ENCODE measurements at regions not wholly inside any gene's neighbourhood (a gene's known extent, or its start where the extent isn't known, plus 50 kb on each side); places are given as distances from the start of the nearest gene placed in this dataset.

DNA sequence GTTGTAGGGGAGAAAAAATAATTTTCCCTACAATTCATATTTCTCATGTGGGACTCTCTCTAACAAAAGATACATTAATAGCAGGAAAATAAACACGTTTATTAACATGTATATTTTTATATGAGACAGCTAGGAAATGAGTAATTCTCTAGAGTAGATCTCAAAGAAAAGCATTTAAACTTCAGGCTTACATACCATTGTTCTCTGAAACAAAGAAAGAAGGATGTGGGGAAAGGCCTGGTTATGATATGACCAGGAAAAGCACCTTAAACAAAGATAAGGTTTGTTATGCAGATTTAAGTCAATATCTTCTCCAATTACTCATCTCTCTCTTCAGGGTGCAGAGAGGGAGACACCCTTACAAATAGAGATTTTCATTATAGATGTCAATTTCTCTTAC lies 131.3 kb downstream of the SLC7A11 start:
- intact Hi-C loops (cut with micrococcal nuclease): no loop called here
- Histone ChIP-seq H3K9ac (ENCODE audit: insufficient read depth, low read length, poor library complexity, severe bottlenecking) (no peak overlapping the region), H3K27ac (ENCODE audit: low read depth in 1 of 2, low read length in 2 of 2) (no peak overlapping the region), H3K27me3 (ENCODE audit: control insufficient read depth in 2 of 2, insufficient read depth in 2 of 2, low read length in 2 of 2) (no peaks in the 10 kb centered on the region), H3K4me2 (replicated peaks; ENCODE audit: extremely low read depth, low read length, poor library complexity, severe bottlenecking) (no peak overlapping the region), H3K79me2 (ENCODE audit: insufficient read depth, low read length) (no peaks in the 10 kb centered on the region), H3K9me3 (replicated peaks in 1 of 2; ENCODE audit: control insufficient read depth in 1 of 2, insufficient read depth in 1 of 2, low read length in 2 of 2) (peaks cover 0 to 6% of the 10 kb centered on the region in 2 donors), H3K4me3 (replicated peaks in 1 of 3; ENCODE audit: low read depth in 2 of 3, low read length in 3 of 3) (no peak overlapping the region), H4K20me1 (ENCODE audit: insufficient read depth, low read length) (no peaks in the 10 kb centered on the region), H2AFZ (ENCODE audit: insufficient read depth, low read depth, low read length, poor library complexity, severe bottlenecking) (no peak overlapping the region), H3K36me3 (replicated peaks in 1 of 2; ENCODE audit: control insufficient read depth in 1 of 2, insufficient read depth in 2 of 2, low read length in 2 of 2) (no peaks in the 10 kb centered on the region), H3K4me1 (ENCODE audit: control insufficient read depth in 1 of 2, insufficient read depth in 2 of 2, low read length in 2 of 2) (no peaks in the 10 kb centered on the region)
- TF ChIP-seq, protein P1, sequence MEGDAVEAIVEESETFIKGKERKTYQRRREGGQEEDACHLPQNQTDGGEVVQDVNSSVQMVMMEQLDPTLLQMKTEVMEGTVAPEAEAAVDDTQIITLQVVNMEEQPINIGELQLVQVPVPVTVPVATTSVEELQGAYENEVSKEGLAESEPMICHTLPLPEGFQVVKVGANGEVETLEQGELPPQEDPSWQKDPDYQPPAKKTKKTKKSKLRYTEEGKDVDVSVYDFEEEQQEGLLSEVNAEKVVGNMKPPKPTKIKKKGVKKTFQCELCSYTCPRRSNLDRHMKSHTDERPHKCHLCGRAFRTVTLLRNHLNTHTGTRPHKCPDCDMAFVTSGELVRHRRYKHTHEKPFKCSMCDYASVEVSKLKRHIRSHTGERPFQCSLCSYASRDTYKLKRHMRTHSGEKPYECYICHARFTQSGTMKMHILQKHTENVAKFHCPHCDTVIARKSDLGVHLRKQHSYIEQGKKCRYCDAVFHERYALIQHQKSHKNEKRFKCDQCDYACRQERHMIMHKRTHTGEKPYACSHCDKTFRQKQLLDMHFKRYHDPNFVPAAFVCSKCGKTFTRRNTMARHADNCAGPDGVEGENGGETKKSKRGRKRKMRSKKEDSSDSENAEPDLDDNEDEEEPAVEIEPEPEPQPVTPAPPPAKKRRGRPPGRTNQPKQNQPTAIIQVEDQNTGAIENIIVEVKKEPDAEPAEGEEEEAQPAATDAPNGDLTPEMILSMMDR (IDR thresholded peaks at IDR 0.05): no peak
- H3K27ac Mint-ChIP-seq: no peak overlapping the region
- WGBS (ENCODE audit: insufficient coverage): no CpG with 5 or more reads among the region's 1 CpG
- H3K36me3 Mint-ChIP-seq: no peaks in the 10 kb centered on the region
- H3K4me3 Mint-ChIP-seq: no peak overlapping the region
- H3K27me3 Mint-ChIP-seq (ENCODE audit: low read depth in 3 of 3): peaks cover 0 to 5% (median 0%) of the 10 kb centered on the region in 3 donors
- peaks cover 0 to 3% (median 0%) of the 10 kb centered on the region in 7 donors for H3K9me3 Mint-ChIP-seq
- H3K4me1 Mint-ChIP-seq: no peaks in the 10 kb centered on the region
- no peak for DNase-seq

DNA sequence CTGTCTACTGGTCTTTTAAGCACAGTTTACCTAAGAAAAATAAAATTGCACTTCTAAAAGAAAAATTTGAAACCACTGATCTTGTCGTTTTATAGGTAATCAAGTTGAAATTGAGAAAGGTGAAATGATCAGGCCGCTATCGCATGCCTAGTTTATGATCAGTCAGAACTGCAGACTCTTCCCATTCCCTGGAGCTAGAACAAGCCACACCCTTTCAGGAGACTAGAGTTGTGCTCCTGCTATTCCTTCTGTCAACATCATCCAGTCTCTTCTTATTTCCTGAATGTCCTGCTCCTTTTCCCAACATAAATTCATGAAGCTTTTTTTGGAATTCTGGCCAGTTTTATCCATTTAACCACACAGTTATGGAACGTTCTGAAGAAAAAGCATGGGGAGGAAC lies 135.1 kb downstream of the SLC7A11 start:
- TF ChIP-seq, protein P1 (IDR thresholded peaks at IDR 0.05): no peak
- Histone ChIP-seq H3K4me3 (replicated peaks in 1 of 3; ENCODE audit: low read depth in 2 of 3, low read length in 3 of 3) (no peak overlapping the region), H3K4me1 (ENCODE audit: control insufficient read depth in 1 of 2, insufficient read depth in 2 of 2, low read length in 2 of 2) (no peaks in the 10 kb centered on the region), H3K9me3 (replicated peaks in 1 of 2; ENCODE audit: control insufficient read depth in 1 of 2, insufficient read depth in 1 of 2, low read length in 2 of 2) (peaks cover 0 to 6% of the 10 kb centered on the region in 2 donors), H3K9ac (ENCODE audit: insufficient read depth, low read length, poor library complexity, severe bottlenecking) (no peak overlapping the region), H3K79me2 (ENCODE audit: insufficient read depth, low read length) (no peaks in the 10 kb centered on the region), H3K27ac (ENCODE audit: low read depth in 1 of 2, low read length in 2 of 2) (no peak overlapping the region), H3K36me3 (replicated peaks in 1 of 2; ENCODE audit: control insufficient read depth in 1 of 2, insufficient read depth in 2 of 2, low read length in 2 of 2) (no peaks in the 10 kb centered on the region), H3K4me2 (replicated peaks; ENCODE audit: extremely low read depth, low read length, poor library complexity, severe bottlenecking) (no peak overlapping the region), H3K27me3 (ENCODE audit: control insufficient read depth in 2 of 2, insufficient read depth in 2 of 2, low read length in 2 of 2) (no peaks in the 10 kb centered on the region), H4K20me1 (ENCODE audit: insufficient read depth, low read length) (no peaks in the 10 kb centered on the region), H2AFZ (ENCODE audit: insufficient read depth, low read depth, low read length, poor library complexity, severe bottlenecking) (no peak overlapping the region)
- Mint-ChIP-seq H3K4me3 (no peak overlapping the region), H3K9me3 (peaks cover 0 to 3% (median 0%) of the 10 kb centered on the region in 7 donors), H3K36me3 (no peaks in the 10 kb centered on the region), H3K27me3 (ENCODE audit: low read depth in 3 of 3) (peaks cover 0 to 6% (median 1%) of the 10 kb centered on the region in 3 donors), H3K27ac (no peak overlapping the region), H3K4me1 (no peaks in the 10 kb centered on the region)
- intact Hi-C loops (cut with micrococcal nuclease): no loop called here
- WGBS (ENCODE audit: insufficient coverage): 100% methylated on average over 2 of the region's 4 CpGs
- DNase-seq: no peak
